ENCODE measurements at regions not wholly inside any gene's neighbourhood (a gene's known extent, or its start where the extent isn't known, plus 50 kb on each side); places are given as distances from the start of the nearest gene placed in this dataset.

DNA sequence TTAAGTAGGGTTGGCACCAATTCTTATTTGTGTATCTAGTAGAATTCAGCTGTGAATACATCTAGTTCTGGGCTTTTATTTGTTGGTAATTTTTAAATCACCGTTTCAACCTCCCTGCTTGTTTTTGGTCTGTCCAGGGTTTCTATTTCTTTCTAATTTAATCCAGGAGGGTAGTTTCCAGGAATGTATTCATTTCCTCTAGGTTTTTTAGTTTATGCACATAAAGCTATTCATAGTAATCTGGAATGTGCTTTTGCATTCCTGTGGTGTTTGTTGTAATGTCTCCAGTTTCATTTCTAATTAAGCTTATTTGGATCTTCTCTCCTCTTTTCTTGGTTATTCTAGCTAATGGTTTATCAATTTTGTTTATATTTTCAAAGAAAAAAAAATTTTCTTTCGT, 1361.8 kb upstream of the DDX18 start:
- H3K9me3 ChIP-seq (ENCODE audit: control insufficient read depth, insufficient read depth, low read length), result no peaks in the 10 kb centered on the region

DNA sequence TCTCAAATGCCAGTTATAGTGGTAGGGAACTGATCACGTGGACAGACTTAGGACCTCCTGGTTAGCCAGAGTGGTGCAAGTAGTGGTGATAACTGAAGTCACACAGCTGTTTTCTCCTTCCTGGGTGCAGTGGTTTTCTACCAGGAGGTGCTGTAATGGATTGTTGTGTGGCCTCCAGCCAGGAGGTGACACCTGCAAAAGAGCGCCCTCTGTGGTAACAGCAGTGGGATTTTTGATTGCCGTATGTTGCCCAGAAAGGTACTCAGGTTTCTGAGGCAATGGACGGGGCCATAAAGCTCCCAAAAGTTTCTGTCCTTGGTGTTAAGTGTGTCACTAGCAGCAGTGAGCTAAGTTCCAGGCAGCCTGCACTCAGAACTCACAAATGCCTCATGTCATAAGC, 1358.1 kb upstream of the DDX18 start:
- Histone ChIP-seq H3K4me3 (ENCODE audit: low read depth, low read length) (no peak overlapping the region), H3K9ac (ENCODE audit: low read depth, low read length) (no peak overlapping the region), H3K27me3 (ENCODE audit: control insufficient read depth, insufficient read depth, low read length) (no peaks in the 10 kb centered on the region), H3K36me3 (ENCODE audit: control insufficient read depth, insufficient read depth, low read length) (no peaks in the 10 kb centered on the region), H3K9me3 (ENCODE audit: control insufficient read depth, insufficient read depth, low read length) (no peaks in the 10 kb centered on the region), H3K4me1 (ENCODE audit: control insufficient read depth, insufficient read depth, low read length) (no peaks in the 10 kb centered on the region)

More for the DNA sequence above, 1361.8 kb upstream of the DDX18 start:
- Histone ChIP-seq H3K9ac (ENCODE audit: low read depth, low read length) (no peak overlapping the region), H3K27me3 (ENCODE audit: control insufficient read depth, insufficient read depth, low read length) (no peaks in the 10 kb centered on the region), H3K36me3 (ENCODE audit: control insufficient read depth, insufficient read depth, low read length) (no peaks in the 10 kb centered on the region), H3K4me3 (ENCODE audit: low read depth, low read length) (no peak overlapping the region), H3K4me1 (ENCODE audit: control insufficient read depth, insufficient read depth, low read length) (no peaks in the 10 kb centered on the region)

DNA sequence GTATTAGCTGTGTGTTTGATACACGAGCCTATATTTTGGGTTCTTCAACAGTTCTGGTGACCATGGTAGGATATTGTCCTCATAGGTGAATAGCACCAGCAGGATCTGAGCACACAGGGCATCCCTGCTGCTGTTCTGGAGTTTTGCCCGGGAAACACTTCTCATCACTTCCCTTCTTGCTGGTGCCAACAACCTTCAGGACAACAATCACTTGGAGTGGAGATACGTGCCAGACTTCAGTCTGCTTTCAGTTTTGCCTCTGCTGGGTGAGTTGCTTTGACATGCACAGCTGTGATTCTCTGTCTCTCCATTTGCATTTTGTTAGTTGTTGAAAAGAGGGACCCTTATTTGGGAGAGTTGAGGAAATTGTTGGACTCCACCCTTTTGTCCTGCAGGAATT, 1347.2 kb upstream of the DDX18 start:
- H3K4me1 ChIP-seq (ENCODE audit: control insufficient read depth, insufficient read depth, low read length), result no peaks in the 10 kb centered on the region
- no peak overlapping the region for H3K9ac ChIP-seq (ENCODE audit: low read depth, low read length)
- no peaks in the 10 kb centered on the region for H3K27me3 ChIP-seq (ENCODE audit: control insufficient read depth, insufficient read depth, low read length)
- no peak overlapping the region for H3K4me3 ChIP-seq (ENCODE audit: low read depth, low read length)
- no peaks in the 10 kb centered on the region for H3K9me3 ChIP-seq (ENCODE audit: control insufficient read depth, insufficient read depth, low read length)
- no peaks in the 10 kb centered on the region for H3K36me3 ChIP-seq (ENCODE audit: control insufficient read depth, insufficient read depth, low read length)

- H3K9ac ChIP-seq (ENCODE audit: low read depth, low read length), result no peak overlapping the region
- H3K27me3 ChIP-seq (ENCODE audit: control insufficient read depth, insufficient read depth, low read length), result no peaks in the 10 kb centered on the region
- no peak overlapping the region for H3K4me3 ChIP-seq (ENCODE audit: low read depth, low read length)
- no peaks in the 10 kb centered on the region for H3K9me3 ChIP-seq (ENCODE audit: control insufficient read depth, insufficient read depth, low read length)
- H3K36me3 ChIP-seq (ENCODE audit: control insufficient read depth, insufficient read depth, low read length), result no peaks in the 10 kb centered on the region
- H3K4me1 ChIP-seq (ENCODE audit: control insufficient read depth, insufficient read depth, low read length), result no peaks in the 10 kb centered on the region
Measured at GRCh38 chr2:116477229-116477628, 1337.3 kb upstream of the DDX18 start.

GRCh38 chr2:116487336-116487735, 1327.2 kb upstream of the DDX18 start:
- no peak overlapping the region for H3K9ac ChIP-seq (ENCODE audit: low read depth, low read length)
- no peaks in the 10 kb centered on the region for H3K36me3 ChIP-seq (ENCODE audit: control insufficient read depth, insufficient read depth, low read length)
- H3K9me3 ChIP-seq (ENCODE audit: control insufficient read depth, insufficient read depth, low read length), result no peaks in the 10 kb centered on the region
- H3K4me1 ChIP-seq (ENCODE audit: control insufficient read depth, insufficient read depth, low read length), result no peaks in the 10 kb centered on the region
- H3K27me3 ChIP-seq (ENCODE audit: control insufficient read depth, insufficient read depth, low read length), result no peaks in the 10 kb centered on the region
- H3K4me3 ChIP-seq (ENCODE audit: low read depth, low read length), result no peak overlapping the region

GRCh38 chr2:116489292-116489691, 1325.2 kb upstream of the DDX18 start:
- H3K4me1 ChIP-seq (ENCODE audit: control insufficient read depth, insufficient read depth, low read length), result no peaks in the 10 kb centered on the region
- H3K36me3 ChIP-seq (ENCODE audit: control insufficient read depth, insufficient read depth, low read length), result no peaks in the 10 kb centered on the region

DNA sequence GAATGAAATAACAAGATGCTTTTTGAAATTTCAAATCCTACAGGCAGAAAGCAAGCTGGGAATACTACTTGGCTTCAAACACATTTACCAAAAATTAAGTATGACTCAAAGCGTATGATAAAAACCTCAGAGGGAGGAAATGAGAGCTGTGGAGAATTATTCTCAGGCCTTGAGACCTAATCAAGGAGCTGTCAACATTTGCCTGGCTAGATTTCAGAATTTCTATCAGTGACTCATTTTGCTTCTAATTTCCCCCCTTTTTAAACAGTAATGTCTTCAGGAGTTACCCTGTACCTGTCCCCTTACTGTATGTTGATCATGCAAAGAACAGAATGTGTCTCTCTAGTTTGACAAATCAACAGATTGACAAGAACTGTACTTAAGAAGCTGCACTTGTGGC, 1324.5 kb upstream of the DDX18 start:
- no peak overlapping the region for H3K9ac ChIP-seq (ENCODE audit: low read depth, low read length)
- H3K4me1 ChIP-seq (ENCODE audit: control insufficient read depth, insufficient read depth, low read length), result no peaks in the 10 kb centered on the region
- H3K27me3 ChIP-seq (ENCODE audit: control insufficient read depth, insufficient read depth, low read length), result no peaks in the 10 kb centered on the region
- H3K9me3 ChIP-seq (ENCODE audit: control insufficient read depth, insufficient read depth, low read length), result no peaks in the 10 kb centered on the region
- no peak overlapping the region for H3K4me3 ChIP-seq (ENCODE audit: low read depth, low read length)
- H3K36me3 ChIP-seq (ENCODE audit: control insufficient read depth, insufficient read depth, low read length), result no peaks in the 10 kb centered on the region

More at GRCh38 chr2:116489292-116489691, 1325.2 kb upstream of the DDX18 start:
- no peak overlapping the region for H3K9ac ChIP-seq (ENCODE audit: low read depth, low read length)
- H3K27me3 ChIP-seq (ENCODE audit: control insufficient read depth, insufficient read depth, low read length), result no peaks in the 10 kb centered on the region
- H3K9me3 ChIP-seq (ENCODE audit: control insufficient read depth, insufficient read depth, low read length), result no peaks in the 10 kb centered on the region
- H3K4me3 ChIP-seq (ENCODE audit: low read depth, low read length), result no peak overlapping the region

DNA sequence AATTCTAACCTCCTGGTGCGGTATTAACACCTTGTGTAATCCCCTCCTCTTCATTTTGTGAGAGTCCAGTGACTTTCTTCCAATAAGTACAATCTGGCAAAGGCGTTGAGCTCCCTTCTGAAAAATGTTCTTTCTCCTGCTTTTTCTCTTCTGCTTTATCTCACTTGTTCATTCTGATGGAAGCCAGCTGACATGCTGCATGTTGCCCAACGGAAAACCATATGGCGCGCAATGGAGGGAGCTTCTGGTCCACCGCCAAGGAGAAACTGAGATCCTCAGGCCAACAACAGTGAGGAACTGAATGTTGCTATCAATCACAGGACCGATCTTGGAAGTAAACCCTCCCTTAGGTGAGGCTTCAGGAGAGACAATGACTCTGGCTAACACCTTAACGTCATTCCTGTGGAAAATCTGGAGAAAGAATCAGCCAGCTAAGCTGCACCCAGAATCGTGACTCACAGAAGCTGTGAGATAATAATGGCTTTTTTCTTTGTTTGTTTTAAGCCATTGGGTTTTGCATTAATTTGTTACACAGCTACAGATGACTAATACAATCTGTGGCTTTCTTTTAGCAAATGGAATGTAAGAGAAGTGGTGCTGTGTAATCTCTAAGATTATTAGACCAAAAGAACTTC, 1323.9 kb upstream of the DDX18 start:
- H3K4me1 ChIP-seq (ENCODE audit: control insufficient read depth, insufficient read depth, low read length), result no peaks in the 10 kb centered on the region
- H3K36me3 ChIP-seq (ENCODE audit: control insufficient read depth, insufficient read depth, low read length), result no peaks in the 10 kb centered on the region
- no peak overlapping the region for H3K9ac ChIP-seq (ENCODE audit: low read depth, low read length)
- no peak overlapping the region for H3K4me3 ChIP-seq (ENCODE audit: low read depth, low read length)
- no peaks in the 10 kb centered on the region for H3K27me3 ChIP-seq (ENCODE audit: control insufficient read depth, insufficient read depth, low read length)
- H3K9me3 ChIP-seq (ENCODE audit: control insufficient read depth, insufficient read depth, low read length), result no peaks in the 10 kb centered on the region

DNA sequence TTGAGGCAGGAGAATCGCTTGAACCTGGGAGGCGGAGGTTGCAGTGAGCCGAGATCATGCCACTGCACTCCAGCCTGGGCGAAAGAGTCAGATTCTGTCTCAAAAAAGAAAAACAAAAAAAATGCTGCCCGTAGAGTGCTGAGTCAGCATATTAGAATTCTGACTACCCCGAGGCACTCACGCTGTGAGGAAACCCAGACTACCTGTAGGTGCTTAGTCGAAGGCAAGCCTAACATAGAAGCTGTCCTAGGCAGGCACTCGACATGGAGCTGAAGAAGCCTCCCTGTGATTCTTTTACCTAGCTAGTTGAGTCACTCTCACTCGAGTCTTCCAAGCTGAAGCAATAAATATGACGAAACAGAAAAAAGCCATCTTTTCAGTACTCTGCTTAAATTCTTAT, 1323.2 kb upstream of the DDX18 start:
- no peaks in the 10 kb centered on the region for H3K9me3 ChIP-seq (ENCODE audit: control insufficient read depth, insufficient read depth, low read length)
- H3K36me3 ChIP-seq (ENCODE audit: control insufficient read depth, insufficient read depth, low read length), result no peaks in the 10 kb centered on the region
- no peaks in the 10 kb centered on the region for H3K27me3 ChIP-seq (ENCODE audit: control insufficient read depth, insufficient read depth, low read length)
- H3K4me3 ChIP-seq (ENCODE audit: low read depth, low read length), result no peak overlapping the region
- no peaks in the 10 kb centered on the region for H3K4me1 ChIP-seq (ENCODE audit: control insufficient read depth, insufficient read depth, low read length)
- H3K9ac ChIP-seq (ENCODE audit: low read depth, low read length), result no peak overlapping the region

GRCh38 chr2:116499389-116499788, 1315.1 kb upstream of the DDX18 start:
- Histone ChIP-seq H3K4me1 (ENCODE audit: control insufficient read depth, insufficient read depth, low read length) (peaks cover 2% of the 10 kb centered on the region), H3K36me3 (ENCODE audit: control insufficient read depth, insufficient read depth, low read length) (no peaks in the 10 kb centered on the region), H3K9me3 (ENCODE audit: control insufficient read depth, insufficient read depth, low read length) (no peaks in the 10 kb centered on the region), H3K4me3 (ENCODE audit: low read depth, low read length) (no peak overlapping the region), H3K27me3 (ENCODE audit: control insufficient read depth, insufficient read depth, low read length) (no peaks in the 10 kb centered on the region), H3K9ac (ENCODE audit: low read depth, low read length) (no peak overlapping the region)

- Histone ChIP-seq H3K4me1 (ENCODE audit: control insufficient read depth, insufficient read depth, low read length) (no peaks in the 10 kb centered on the region), H3K36me3 (ENCODE audit: control insufficient read depth, insufficient read depth, low read length) (no peaks in the 10 kb centered on the region), H3K9ac (ENCODE audit: low read depth, low read length) (no peak overlapping the region), H3K27me3 (ENCODE audit: control insufficient read depth, insufficient read depth, low read length) (no peaks in the 10 kb centered on the region), H3K4me3 (ENCODE audit: low read depth, low read length) (no peak overlapping the region), H3K9me3 (ENCODE audit: control insufficient read depth, insufficient read depth, low read length) (no peaks in the 10 kb centered on the region)
Measured at GRCh38 chr2:116510117-116510671, 1304.3 kb upstream of the DDX18 start.

- Histone ChIP-seq H3K9me3 (ENCODE audit: control insufficient read depth, insufficient read depth, low read length) (no peaks in the 10 kb centered on the region), H3K4me3 (ENCODE audit: low read depth, low read length) (no peak overlapping the region), H3K4me1 (ENCODE audit: control insufficient read depth, insufficient read depth, low read length) (no peaks in the 10 kb centered on the region), H3K27me3 (ENCODE audit: control insufficient read depth, insufficient read depth, low read length) (no peaks in the 10 kb centered on the region), H3K36me3 (ENCODE audit: control insufficient read depth, insufficient read depth, low read length) (no peaks in the 10 kb centered on the region), H3K9ac (ENCODE audit: low read depth, low read length) (no peak overlapping the region)
Measured at GRCh38 chr2:116511426-116511825, 1303.1 kb upstream of the DDX18 start.

Measured in iPS-15b (cell line).